ENCODE measurements at regions not wholly inside any gene's neighbourhood (a gene's known extent, or its start where the extent isn't known, plus 50 kb on each side); places are given as distances from the start of the nearest gene placed in this dataset.

DNA sequence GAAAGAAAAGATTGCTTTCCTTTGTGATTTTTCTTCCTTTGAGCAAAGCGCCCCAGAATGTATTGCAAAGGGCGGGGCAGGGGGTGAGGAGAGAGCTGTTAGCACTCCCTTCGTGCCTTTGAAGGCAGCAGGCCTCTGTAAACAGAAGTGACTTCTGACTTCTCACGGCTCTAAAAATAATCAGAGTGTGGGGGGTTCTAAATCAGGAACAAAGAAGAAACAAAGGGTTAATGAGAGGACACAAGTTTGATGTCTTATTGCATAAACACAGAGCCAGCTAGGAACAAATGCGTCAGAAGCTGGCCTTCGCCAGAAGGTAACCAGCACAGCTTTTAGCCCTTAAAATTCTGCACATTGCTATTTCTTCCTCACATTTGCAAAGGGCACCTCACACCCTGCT lies 626.2 kb downstream of the MID1IP1 start:
- TF ChIP-seq CTCF (IDR thresholded peaks at IDR 0.05; ENCODE audit: low read depth, low read length) (no peak), EZH2phosphoT487 (IDR thresholded peaks at IDR 0.05; ENCODE audit: low read depth) (no peak)

Measured in OCI-LY3 (cell line).